GM18861 (cell line): ENCODE measurements at regions not wholly inside any gene's neighbourhood (a gene's known extent, or its start where the extent isn't known, plus 50 kb on each side); places are given as distances from the start of the nearest gene placed in this dataset.
"Not testable (repeated sequence)": the region's sequence is repeated elsewhere in the genome, so short reads cannot be mapped to it uniquely, and the experiment has no call there.

Source experiments
- ATAC-seq: cut with Tn5 transposase; IDR thresholded peaks from one replicate; pipeline ENCODE4 v1.9.1; 2021; ENCODE audit not compliant: unreplicated experiment

- not testable (repeated sequence) for ATAC-seq
Observed at GRCh38 chr4:49322610-49323572, 336.8 kb downstream of the CWH43 start.

GRCh38 chr4:49323573-49323940, 337.5 kb downstream of the CWH43 start:
- ATAC-seq: not testable (repeated sequence)
